Medulla oblongata (tissue), 1 donor: ENCODE measurements at regions not wholly inside any gene's neighbourhood (a gene's known extent, or its start where the extent isn't known, plus 50 kb on each side); places are given as distances from the start of the nearest gene placed in this dataset.
A peak's percentile ranks its signal among the peaks of the same experiment; 100 is the strongest.

Experiments
- DNase-seq: peaks from one replicate; pipeline ENCODE4 v3.0.0-alpha.2; 2015; ENCODE audit errors: extremely low spot score

DNA sequence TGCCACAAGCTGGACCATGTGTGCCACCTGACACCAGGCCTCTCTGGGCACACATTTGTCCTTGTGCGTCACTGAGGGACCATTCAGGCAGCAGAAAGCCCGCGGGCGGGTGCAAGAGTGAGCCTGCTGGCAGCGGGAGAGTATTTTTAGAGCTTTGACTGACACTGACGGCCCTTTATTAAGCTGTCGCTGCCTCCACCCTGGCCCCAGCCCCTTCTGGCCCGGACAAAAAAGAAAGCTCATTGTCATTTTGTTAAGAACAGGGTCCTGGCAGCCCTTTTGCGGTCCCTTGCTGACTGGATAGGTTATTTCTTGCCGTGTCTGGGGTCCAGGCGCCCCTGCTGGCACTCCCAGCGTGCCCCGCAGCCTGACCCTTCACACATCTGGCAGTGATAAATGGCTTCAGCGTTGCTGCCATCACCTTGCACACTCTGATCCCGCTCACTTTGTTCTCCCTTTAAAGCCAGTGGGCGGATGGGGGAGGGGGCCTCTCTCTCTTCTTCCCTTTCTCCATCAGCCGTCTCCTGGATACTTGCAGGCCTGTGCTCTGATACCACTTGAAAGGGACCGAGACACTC, 78.4 kb upstream of the NKD1 start:
- peak; percentile 76 for DNase-seq

DNA sequence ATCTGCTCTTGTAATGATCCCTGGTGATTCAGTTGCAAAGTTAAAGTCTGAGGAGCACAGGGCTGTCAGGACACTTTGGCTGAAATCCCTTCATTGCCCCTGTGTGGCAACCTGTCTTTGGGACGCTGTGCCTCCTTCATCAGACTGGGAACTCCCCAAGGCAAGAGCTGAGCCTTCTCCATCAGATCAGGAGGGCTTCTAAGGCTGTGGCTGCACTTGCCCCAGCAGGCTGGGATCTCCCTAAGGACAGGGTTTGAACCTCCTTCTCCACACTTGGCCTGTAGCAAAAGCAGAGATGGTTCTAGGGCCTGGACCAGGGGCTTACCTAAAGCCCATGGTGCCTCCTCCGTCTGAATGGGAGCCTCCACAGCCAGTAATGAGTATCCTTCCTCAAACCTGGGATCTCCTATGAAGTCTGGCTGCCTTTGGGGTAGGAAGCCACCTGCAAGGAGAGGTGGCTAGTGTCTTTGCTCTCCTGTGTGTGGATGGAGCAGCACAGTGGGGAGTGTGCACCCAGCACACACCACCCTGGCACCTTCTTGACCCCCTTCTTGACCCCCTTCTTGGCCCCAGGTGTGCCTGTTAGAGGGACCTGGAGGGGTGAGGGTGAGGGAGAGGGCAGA, 79.0 kb upstream of the NKD1 start:
- no peak for DNase-seq

DNA sequence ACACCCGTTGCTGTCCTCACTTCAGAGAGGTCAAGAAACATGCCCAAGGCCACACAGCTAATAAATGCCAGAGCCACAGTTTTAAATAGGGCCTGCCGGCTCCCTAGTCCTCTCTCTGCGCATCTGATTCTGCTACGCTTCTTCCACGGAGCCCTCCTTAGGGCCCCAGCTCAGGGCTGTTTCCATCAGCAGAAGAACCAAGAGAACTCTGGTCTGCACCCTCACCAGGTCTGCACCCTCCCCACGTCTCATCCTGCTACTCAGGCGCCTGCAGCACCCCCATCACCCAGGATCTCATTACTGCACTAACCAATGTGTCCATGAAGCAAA, 79.5 kb upstream of the NKD1 start:
- DNase-seq, result no peak

DNA sequence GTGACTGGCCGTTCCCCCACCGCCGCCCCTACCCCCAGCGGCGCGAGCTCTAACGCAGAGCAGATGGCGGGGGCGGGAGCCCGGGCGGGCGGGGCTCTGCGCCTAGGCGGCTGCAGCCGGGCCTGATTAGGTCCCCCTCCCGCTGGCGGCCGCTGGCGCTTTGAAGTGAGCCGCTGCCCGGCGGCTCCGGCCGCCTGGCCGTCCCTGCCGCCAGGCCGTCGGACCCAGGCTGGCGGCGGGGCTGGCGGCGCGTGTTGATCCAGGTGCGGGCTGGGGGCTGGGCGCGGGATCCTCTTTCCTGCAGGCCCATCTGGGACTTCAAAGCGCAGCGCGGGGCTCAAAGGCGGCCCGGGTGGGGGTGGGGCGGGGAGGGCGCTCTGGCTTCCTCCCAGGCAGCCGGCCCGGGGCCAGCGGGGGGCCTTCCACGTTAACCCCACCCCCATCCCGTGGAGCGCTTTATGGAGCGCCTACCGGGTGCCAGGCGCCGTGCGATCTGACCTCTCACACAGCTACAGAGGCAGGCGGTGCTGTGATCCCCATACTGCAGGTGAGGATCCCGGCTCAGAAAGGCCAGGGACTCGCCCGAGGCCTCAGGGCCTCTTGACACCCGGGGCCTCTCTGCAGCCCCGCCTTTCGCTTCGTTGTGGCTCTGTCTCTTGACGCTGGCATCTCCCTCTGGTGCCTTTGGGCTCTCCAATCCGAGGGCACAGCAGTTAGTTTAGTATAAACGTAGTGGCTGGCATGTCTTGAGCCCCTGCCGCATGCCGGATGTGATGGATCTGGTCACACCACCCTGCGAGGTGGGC, 80.0 kb upstream of the NKD1 start:
- peak; percentile 57 for DNase-seq

DNA sequence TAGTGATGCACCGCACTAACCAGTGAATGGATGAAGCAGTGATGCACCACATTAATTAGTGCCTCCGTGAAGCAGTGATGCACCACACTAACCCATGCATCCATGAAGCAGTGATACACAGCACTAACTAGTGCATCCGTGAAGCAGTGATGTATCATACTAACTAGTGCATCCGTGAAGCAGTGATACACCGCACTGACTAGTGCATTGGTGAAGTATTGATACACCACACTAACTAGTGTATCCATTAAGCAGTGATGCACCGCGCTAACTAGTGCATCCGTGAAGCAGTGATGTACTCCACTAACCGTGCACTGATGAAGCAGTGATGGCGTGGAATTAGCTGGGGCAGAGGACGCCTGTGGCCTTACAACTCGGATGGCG, 80.6 kb upstream of the NKD1 start:
- no peak for DNase-seq

DNA sequence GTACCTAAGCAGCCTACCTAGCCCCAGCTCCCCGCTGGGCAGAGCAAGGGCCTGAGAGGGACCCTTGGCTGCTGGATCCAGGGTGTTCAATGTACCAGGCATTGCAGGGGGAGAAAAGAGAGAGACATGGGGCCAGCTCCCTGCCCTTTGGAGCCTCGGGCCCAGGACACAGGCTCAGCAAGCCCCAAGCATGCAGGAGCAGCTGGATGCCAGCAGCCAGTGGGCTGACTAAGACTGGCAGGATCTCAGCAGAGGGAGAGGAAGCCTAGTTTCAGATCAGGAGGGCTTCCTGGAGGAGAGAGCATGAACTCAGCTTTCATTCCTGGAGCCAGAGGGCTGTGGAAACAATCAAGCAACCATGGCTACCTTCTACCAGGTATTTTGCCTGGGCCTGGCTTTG, 82.0 kb upstream of the NKD1 start:
- no peak for DNase-seq

DNA sequence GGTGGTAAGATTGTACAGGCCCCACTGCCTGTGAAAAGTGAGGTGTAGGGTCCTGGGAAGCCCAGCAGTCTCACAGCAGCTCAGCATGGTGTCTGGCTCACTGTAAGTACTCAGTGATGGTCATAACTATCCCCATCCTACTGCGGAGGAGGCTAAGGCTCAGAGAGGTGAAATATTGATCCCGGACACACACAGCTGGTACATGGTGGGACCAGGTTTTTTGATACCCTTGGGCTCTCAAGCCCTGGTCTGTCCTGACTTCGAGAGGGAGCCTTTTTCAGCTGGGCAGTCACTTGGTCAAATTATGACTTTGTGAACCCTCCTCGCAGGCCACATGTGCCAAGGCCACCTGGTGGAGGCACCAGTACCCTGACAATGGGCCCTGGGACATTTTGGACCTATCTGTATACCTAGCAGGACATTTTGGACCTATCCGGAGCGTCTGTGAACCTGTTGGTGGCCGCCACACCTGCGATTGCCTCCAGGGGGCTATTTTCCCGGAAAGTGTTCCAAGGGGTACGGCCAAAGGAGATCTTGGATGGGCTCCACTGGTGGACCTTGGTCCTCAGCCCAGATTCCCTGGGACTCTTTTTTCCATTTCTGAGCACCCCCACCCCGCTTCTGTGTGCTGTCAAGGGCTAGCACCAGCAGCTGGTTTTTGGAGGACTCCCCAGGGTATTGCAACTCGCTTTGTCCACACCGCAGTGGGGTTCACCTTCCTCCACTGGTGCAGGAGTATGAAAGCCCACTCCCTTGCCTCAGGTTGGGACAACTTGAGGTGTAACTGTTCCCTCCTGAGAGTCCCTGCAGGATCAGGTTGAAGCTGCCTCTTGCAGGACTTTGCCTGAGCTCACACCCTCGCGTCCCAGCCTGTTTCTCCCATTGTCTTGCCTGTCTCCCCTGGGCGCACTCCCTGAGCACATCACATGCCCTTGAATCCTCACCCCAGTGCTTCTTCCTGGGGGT, 83.6 kb upstream of the NKD1 start:
- no peak for DNase-seq

DNA sequence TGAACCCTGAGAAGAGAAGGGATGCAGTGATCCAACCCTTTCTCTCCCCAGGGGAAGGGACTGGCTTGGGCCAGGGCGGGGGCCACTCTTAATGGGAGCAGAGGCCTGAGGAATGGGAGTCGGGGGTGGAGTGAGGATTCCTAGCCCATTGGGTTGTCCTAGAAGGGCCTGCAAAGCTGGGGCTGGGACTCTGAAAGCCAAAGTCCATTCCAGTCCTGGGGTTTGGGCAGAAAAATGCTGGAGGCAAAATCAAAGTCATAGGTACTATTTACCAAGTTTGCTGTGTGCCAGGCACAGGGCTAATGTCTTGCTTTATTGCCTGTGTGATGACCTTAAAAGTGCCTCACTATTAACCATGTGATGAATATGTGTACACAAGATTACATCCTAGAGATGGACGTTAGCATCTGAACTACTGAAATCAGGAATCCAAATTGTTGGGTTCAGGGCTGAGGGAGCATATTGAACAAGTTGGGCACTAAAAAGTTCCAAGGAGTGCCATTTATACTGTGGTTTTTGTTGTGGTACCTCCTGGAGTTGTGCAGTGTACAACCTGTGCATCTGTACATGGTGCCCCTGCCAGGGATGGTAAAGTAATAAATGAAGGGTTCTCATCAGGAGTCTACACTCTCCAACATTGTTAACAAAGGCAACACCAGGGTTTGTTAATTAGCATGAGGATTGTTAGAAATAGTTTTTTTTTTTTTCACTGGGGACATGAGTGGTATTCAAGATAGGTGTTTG, 84.4 kb upstream of the NKD1 start:
- no peak for DNase-seq

DNA sequence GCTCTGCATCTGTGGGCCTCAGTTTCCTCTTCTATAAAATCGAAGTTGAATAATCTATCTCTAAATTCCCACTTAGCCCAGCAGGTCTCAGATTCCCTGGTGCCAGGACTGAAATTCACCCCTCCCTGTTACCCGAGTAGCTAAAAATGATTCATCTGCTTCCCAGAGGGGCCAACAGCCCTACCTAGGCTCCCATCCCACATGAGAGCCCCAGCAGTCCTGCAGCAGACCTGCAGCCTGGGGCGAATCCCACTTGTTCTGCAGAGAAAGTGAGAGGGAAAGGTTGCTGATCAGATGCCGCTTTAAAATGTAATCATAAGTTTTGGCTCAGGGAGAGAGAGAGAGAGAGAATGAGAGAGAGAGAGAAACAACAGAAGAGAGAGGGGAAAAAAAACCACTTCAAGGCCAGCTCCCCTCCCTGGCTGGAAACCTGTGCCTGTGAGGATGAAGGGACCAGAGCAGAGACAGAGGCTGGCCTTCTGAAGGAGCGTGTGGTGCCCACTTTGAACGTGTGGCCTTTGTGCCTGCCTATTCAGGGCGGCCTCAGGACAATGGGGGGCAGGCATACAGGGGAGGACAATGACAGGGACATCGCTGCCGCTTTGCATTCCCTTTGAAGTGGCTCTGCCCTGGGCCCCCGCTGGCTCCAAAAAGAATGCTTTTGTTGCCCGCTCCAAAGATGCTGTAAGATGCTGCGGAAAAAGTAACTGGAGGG, 85.2 kb upstream of the NKD1 start:
- no peak for DNase-seq

DNA sequence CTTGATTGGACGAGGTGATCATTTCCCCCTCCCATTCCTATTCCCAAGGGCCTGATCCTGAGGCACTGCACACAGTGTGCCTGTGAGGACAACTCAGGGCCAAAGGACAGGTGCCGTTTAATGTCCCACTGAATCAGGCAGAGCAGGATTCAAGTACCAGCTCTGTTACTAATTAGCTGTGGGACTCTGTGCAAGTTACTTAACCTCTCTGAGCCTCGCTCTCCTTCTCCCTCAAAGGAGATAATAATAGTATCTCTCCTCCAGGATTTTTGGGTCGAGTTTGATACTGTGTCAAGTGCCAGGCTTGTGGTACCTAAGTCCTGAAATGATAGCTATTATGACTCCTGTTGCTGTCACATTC, 86.8 kb upstream of the NKD1 start:
- DNase-seq, result no peak

DNA sequence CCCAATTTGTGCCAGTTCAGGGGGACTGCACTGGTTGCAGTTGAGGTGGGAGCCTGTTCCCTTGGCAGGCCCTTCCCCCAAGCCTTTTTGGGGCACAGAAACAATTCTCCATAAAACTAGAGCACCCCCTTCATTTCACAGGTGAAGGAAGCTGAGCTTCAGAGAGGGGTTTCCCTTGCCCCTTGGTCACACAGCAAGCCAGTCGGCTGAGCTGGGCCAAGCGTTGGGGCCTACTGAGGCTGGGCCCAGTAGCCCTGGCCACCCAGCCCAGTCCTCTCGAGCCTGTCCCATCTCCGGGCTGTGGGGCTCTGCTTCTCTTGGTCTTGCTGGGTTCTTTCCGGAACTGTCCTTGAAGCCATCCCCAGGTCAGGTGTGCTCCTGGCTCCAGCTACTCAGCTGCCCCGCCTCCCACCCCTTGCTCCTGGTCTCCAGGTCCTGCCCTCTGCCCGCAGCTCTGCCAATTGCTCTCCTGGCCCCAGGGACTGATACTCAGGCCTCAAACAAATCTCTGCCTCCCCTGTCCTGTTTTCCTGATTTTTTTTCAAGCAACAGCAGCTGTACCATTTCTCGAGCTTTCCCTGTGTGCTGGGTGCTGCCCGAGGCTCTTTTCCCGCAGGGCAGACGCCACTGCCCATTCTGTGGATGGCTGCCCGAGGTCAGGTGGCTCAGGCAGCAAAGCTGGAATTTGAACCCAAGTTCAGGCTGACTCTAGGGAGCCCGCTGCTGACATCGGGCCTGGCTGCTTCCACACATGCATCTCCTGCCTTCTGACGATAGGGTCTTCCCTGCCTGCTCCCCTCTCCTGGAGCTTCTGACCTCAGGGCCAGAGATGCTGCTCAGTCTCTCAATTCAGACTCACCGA, 87.4 kb upstream of the NKD1 start:
- no peak for DNase-seq

DNA sequence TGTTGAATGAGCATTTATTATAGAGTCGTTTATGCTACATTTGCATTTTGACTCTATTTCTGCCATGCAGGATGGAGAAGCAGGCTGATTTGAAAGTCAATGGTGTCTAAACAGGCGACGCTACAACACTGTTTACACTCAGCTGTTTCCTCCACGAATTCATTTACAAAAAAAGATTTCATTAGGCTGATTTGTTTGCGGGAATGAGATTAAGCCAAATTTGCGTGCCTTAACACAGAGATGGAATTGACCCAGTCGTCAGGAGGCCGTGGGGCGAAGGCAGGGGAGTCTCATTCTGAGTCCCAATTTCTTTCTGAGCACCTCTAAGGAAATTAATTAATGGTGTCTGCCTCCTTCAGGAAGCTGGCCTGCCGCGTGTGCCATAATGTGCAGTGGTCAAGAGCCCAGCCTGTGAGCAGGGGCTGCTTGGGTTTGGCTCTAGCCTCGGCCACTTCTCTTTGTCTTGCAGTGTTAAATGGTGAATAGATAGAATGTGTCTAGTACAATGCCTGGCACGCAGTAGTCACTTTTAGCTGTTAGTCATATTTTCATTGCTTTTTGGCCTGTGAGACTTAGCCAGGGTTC, 88.6 kb upstream of the NKD1 start:
- DNase-seq, result no peak

DNA sequence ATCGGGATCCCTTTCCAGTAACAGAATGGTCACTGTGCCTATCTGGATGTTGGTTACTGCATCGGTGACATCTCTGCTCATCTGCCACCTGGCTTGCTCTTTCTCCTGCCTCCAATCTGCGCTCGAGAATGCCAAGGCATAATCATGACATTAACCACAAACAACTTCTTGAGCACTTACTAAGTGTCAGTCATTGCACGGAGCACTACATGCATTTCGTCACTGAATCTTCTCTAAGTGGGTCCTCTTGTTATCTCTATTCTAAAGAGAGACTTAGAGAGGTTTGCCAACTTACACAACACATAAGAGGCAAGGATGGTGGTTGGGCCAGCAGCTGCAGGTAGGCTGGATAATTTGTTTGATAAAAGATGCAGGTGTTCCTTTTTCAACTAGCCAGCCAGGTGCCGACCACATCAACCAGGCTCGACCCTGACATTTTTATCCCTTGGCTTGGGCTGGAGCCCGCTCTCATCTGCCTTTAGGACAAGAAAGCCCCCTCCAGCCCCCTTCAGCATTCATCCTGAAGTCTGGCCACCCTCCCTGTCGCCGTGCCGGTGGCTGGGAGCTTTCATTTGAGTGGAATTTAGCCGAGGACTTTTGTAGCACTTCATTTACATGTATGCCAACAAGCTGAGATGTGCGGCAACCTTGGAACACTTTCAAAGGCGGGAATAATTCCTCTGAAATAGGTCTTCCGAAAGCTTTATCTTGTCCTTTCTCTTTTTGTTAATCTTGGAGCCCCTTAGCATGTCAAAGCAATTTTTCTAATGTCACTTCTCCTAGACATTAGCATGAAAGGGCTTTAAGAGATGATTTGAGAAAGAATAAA, 89.3 kb upstream of the NKD1 start:
- no peak for DNase-seq

DNA sequence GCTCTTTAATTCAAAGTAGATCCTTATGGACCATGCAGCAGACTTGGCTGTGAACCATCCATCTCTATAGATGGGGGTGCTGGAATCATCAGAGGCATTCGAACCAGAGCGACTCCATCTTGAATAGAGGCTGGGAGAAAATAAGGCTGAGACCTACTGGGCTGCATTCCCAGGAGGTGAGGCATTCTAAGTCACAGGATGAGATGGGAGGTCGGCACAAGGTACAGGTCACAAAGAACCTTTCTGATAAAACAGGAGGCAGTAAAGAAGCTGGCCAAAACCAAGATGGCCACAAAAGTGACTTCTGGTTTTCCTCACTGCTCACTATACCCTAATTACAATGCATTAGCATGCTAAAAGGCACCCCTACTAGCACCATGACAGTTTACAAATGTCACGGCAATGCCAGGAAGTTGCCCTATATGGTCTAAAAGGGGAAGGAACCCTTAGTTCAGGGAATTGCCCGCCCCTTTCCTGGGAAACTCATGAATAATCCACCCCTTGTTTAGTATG, 89.2 kb upstream of the BRD7 start:
- no peak for DNase-seq

DNA sequence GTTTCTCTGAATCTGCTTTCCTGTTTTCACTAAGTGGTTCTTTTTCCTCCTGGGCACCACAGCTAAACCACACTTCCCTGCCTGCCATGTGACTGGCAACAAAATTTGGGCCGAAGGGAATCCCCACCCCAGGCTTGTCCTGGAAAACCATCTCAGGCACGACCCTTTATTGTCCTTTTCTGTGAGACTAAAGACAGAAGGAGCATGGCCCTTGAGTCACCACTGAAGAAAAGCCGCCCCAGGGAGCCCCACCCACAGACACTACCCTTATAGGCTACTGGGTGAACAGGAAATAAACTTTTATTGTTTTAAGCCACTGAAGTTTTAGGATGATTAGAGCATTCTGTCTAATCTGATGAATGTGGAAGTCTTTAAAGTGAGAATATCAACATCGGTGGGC, 88.6 kb upstream of the BRD7 start:
- no peak for DNase-seq

DNA sequence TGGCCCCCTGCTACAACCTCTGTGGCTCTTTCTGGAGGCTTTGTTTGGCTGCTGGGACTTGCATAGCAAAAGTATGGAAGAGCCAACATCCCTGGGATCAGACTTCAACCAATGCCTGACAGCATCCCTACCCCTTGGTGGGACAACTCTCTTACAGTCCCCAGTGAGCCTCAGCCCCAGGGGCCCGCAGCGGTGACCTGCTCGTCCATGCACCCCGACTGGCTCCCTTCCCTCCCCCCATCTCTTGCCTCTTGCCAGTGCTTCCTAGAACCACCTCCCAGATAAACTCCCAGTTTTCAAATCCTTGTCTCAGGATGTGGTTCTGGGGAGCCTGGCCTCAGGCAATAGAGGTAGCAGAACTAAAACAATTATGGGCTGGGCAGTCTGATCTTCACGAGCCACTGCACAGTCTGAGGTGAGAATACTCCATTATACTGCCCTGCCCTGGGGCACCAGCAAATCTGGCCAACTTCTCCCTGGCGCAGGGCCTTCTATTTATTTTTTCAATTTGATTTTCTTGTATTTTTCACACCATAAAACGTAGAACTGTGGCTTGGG, 86.6 kb upstream of the BRD7 start:
- DNase-seq, result no peak

DNA sequence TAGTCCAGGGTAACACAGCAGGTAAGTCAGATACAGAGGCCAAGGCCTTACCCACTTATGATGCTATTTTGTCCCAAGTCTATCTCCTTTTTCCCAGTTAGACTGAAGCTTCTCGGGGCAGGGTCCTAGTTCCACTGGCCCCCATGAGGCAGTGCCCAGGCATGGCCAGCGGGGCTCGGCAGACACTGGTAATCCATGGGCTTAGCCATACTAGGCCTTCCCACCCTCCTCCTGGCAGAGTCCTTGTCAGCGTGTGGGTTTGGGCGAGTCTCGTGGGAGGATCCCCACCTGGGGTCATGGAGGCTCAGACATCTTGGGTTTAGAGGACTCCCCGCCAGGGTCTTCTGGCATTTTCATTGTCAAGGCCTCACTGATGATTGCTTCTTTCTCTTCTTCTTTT, 84.7 kb upstream of the BRD7 start:
- no peak for DNase-seq

DNA sequence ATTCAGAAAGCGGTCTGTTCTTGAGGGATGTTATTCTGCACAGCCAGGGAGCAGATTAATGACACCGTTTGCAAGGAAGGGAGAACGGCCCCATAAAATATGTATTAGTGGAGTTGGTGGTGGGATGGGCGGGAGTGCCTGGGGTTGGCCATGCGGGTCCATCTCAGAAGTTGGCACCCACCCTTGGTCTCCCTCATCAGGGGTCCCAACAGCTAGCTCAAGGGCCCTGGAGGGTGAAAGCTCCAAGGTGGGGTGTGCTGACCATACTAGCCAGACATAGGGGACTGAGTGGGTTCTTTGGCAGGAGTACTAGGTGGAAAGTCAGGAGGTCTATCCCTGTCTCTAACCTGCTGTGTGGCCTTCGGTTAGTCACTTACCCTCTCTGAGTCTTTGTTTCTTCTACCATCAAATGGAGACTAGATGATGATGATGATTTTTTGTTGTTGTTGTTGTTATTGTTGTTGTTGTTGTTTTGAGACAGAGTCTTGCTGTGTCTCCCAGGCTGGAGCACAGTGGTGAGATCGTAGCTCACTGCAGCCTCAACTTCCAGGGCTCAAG, 83.2 kb upstream of the BRD7 start:
- no peak for DNase-seq
